Ovary (tissue), 3 donors: ENCODE measurements at regions not wholly inside any gene's neighbourhood (a gene's known extent, or its start where the extent isn't known, plus 50 kb on each side); places are given as distances from the start of the nearest gene placed in this dataset.

ENCODE experiments used
- CTCF ChIP-seq, 3 donors: fragments of 450-650 bp in 2 of 3; fragments of 200-600 bp in 1 of 3; IDR thresholded peaks; one replicate each; pipeline versions ENCODE4 v1.5.1 to v1.8.0; 2016 to 2022; ENCODE audit warnings: antibody characterized with exemption in 3 of 3, mild to moderate bottlenecking in 1 of 3
- EP300 ChIP-seq: sonication (generic); formaldehyde crosslinking; IDR thresholded peaks from one replicate; pipeline ENCODE4 v1.6.1; 2017; ENCODE audit warnings: antibody characterized with exemption
- POLR2A ChIP-seq: fragments of 450-650 bp; IDR thresholded peaks from one replicate; pipeline ENCODE4 v1.6.1; 2017; ENCODE audit warnings: antibody characterized with exemption, mild to moderate bottlenecking, moderate library complexity
- donor health status: DM: no; HTN: no; CAD: no.

- no peak for TF ChIP-seq CTCF (IDR thresholded peaks at IDR 0.05)
- TF ChIP-seq POLR2A, result no peak
- no peak for TF ChIP-seq EP300
Measured at GRCh38 chr10:31669357-31669756, 259.3 kb downstream of the ARHGAP12 start.
